Neural progenitor cell (in vitro differentiated cells): ENCODE measurements at regions not wholly inside any gene's neighbourhood (a gene's known extent, or its start where the extent isn't known, plus 50 kb on each side); places are given as distances from the start of the nearest gene placed in this dataset.

Experiments used
- EZH2 ChIP-seq: fragments of 200-600 bp; sonication (generic); IDR thresholded peaks from 2 replicates; pipeline ENCODE4 v1.6.1; 2017; ENCODE audit warnings: antibody characterized with exemption, mild to moderate bottlenecking, moderate library complexity
- EZH2phosphoT487 ChIP-seq: fragments of 200-600 bp; sonication (generic); IDR thresholded peaks from 2 replicates; pipeline ENCODE4 v1.6.1; 2017; ENCODE audit warnings: antibody characterized with exemption
- TF ChIP-seq, protein P1 (sequence below): fragments of 200-600 bp; sonication (generic); IDR thresholded peaks from 2 replicates; pipeline ENCODE4 v1.5.1; 2017; ENCODE audit warnings: antibody characterized with exemption, mild to moderate bottlenecking

DNA sequence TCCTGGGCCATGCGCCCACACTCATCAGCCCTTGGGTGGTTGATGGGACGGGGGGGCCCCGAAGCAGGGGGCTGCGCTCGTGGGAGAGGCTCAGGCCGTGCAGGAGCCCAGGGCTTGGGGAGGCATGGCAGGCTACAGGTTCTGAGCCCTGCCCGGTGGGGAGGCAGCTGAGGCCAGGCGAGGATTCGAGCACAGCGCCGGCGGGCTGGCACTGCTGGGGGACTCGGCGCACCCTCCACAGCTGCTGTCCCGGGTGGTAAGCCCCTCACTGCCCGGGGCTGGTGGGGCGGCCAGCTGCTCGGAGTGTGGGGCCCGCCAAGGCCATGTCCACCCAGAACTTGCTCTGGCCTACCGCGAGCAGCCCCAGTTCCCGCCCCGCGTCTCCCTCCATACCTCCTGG lies 295.8 kb upstream of the SEL1L start:
- TF ChIP-seq, protein P1, sequence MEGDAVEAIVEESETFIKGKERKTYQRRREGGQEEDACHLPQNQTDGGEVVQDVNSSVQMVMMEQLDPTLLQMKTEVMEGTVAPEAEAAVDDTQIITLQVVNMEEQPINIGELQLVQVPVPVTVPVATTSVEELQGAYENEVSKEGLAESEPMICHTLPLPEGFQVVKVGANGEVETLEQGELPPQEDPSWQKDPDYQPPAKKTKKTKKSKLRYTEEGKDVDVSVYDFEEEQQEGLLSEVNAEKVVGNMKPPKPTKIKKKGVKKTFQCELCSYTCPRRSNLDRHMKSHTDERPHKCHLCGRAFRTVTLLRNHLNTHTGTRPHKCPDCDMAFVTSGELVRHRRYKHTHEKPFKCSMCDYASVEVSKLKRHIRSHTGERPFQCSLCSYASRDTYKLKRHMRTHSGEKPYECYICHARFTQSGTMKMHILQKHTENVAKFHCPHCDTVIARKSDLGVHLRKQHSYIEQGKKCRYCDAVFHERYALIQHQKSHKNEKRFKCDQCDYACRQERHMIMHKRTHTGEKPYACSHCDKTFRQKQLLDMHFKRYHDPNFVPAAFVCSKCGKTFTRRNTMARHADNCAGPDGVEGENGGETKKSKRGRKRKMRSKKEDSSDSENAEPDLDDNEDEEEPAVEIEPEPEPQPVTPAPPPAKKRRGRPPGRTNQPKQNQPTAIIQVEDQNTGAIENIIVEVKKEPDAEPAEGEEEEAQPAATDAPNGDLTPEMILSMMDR: no peak
- TF ChIP-seq EZH2phosphoT487 (no peak), EZH2 (no peak)
